GM18951 (cell line): ENCODE measurements at regions not wholly inside any gene's neighbourhood (a gene's known extent, or its start where the extent isn't known, plus 50 kb on each side); places are given as distances from the start of the nearest gene placed in this dataset.

Experiments used
- POLR2A ChIP-seq: IDR thresholded peaks from 4 replicates; pipeline ENCODE4 v1.6.1; 2011; ENCODE audit warnings: mild to moderate bottlenecking; ENCODE audit not compliant: insufficient read length, insufficient read depth; ENCODE audit errors: extremely low read depth
- in situ Hi-C: fragments of 300-500 bp; cut with MboI; formaldehyde crosslinking; loops from one replicate; pipeline ENCODE4 v1.12.0; 2022; ENCODE audit warnings: low sequenced_read_pairs, mixed read lengths, inconsistent platforms; ENCODE audit not compliant: unreplicated experiment

DNA sequence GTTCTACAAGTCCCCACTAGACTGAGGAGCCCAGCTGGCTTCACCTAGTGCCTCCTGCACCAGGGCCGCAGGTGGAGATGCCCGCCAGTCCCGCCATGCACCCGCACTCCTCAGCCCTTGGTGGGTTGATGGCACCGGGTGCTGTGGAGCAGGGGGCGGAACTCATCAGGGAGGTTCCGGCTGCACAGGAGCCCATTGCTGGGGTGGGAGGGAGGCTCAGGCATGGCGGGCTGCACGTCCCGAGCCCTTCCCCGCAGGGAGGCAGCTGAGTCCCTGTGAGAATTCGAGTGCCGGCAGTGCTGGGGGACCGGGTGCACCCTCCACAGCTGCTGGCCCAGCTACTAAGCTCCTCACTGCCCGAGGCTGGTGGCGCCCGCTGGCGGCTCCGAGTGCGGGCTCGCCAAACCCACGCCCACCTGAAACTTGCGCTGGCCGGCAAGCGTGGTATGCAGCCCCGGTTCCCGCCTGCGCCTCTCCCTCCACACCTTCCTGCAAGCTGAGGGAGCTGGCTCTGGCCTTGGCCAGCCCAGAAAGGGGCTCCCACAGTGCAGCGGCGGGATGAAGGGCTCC, 252.7 kb upstream of the TCF4 start:
- in situ Hi-C loops, result no loop called here
- no peak for TF ChIP-seq POLR2A

DNA sequence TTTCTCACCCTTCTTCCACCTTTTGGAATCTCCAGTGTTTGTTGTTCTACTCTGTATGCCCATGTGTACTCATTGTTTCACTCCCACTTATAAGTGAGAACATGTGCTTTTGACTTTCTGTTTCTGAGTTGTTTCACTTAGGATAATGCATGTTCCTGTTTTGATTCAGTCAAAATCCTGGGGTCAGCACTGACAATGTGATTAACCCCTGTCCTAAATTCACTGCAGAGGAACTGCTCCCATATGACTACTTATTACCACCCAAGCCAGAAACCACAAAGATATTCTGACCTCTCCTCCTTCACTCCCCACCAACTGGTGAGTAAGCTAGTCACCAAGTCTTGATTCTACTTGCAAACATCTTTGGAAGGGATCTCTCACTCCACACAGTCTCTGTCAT, 251.4 kb upstream of the TCF4 start:
- TF ChIP-seq POLR2A, result no peak
- in situ Hi-C loops, result no loop called here

DNA sequence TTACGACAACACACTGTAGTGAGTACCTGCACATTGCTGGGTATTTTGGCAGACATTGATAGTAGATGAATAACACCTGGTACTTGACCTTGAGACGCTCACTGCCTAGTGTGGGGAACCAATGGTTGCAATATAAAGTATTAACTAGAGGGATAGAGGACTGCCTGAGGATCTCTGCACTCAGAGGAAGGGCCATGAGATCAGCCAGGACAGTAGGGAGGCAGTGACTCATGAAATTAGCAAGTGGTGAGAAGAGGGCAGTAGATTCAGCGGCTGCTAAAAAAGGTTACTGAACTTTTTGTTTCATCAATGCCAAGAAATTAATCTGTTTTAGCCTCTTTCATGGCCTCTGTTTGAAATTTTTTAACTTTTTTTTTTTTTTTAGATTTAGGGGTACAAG, 250.8 kb upstream of the TCF4 start:
- in situ Hi-C loops, result no loop called here
- no peak for TF ChIP-seq POLR2A

DNA sequence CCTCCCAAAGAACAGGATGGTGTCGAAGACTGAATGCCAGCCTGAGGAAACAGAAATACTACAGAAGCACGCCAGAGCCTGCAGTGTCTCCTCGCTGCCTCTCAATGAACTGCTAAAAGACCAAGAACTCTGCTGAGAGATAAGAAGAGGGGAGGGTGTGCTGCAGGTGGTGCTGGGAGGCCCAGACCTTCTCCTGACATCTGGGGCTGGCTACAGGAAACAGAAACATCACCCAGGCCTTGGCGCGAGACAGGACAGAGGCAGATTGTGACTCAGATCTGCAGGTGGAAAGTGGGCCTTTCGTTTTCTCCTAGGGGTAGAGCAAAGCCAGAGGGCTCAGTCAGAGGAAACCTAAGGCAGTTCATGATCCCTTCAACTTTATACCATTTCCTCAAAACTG, 250.3 kb upstream of the TCF4 start:
- in situ Hi-C loops, result no loop called here
- no peak for TF ChIP-seq POLR2A

DNA sequence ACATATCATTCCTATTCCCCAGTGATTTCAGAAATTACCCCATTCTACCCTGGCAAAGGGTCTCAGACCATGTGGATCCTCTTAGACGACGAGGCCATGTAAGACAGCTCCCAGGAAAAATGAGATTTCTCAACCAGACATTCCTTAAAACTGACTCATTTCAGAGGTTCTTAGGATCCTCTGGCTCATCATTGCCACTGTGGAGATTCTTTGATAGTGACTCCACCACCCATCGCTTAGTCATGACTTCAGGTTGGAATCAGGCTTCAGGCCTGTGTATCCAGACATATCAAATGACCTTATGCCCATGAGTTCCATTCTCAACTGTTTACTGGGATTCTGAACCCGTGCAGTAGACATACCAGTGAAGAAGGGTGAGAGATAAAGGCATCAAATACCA, 245.6 kb upstream of the TCF4 start:
- in situ Hi-C loops, result no loop called here
- no peak for TF ChIP-seq POLR2A

DNA sequence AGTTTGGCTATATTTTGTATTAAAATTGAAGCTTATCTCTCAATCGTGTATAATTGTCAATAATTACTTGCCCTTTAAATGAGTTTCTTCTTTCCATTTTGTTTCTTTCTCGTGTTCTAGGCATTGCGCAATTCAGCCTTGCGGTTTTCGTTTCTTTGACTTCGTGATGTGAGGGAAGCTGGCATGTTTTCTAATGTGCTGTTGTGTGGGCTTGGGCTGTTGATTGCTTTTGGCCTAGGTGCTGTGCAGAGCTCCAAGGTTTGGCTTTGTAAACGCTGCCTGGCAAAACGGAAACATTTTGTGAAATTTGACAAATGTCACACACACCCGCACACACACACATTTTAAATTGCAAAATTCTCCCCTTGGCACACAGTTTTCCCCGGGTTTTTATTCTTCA, 242.6 kb upstream of the TCF4 start:
- in situ Hi-C loops, result no loop called here
- TF ChIP-seq POLR2A, result no peak

DNA sequence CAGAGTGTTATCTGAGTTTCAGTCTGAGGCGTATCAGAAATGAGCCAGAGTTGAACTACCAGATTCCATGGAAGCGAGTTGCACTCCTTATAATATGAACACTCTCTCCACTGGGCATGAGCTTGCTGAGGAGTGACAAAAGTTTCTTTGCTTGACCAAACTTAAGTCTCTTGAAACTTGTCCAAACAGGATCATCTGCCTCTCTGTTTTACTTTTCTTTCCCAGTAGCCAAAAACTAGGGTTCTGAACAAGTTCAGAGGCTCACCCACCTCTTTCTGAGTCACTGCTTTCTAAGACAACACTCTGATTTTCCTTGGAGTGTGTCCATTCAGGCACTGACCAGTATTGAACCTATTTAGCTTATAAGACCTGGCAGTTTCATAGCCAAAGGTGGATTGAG, 233.2 kb upstream of the TCF4 start:
- TF ChIP-seq POLR2A, result no peak
- in situ Hi-C loops, result no loop called here

DNA sequence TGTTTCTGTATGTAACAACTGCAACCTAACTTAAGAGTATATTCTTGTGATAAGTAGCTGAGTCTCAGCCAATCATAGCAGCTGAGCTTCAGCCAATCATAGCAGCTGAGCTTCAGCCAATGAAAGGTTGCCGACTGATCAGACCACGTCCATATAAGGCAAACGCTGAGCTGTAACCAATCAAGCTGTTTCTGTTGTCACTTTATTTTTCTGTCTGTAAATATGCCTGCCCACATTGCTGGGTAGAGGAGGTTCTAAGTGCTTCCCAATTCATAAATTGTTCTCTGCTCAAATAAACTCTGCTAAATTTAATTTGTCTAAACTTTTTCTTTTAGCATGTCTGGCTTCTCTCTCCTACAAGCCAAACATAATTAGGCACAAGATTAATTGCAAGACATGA, 231.5 kb upstream of the TCF4 start:
- in situ Hi-C loops, result no loop called here
- TF ChIP-seq POLR2A, result no peak

DNA sequence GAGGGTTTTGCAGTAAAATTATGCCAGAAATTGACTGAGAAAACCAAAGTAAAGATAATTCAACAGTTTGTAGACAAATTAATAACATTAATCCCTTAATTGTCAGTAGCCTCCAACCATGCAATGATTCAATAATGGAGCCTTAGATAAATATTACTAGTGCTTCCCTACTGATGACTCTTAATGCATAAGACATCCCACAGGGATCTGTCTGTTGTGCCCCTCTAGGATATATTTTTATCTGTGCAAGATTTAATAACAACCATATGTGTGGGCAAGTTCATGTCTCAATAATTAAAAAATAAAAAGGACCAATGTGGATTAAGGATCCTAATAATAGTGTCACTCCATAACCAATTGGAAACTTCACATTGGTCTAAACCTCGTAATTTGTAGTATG, 230.3 kb upstream of the TCF4 start:
- TF ChIP-seq POLR2A, result no peak
- in situ Hi-C loops, result no loop called here

DNA sequence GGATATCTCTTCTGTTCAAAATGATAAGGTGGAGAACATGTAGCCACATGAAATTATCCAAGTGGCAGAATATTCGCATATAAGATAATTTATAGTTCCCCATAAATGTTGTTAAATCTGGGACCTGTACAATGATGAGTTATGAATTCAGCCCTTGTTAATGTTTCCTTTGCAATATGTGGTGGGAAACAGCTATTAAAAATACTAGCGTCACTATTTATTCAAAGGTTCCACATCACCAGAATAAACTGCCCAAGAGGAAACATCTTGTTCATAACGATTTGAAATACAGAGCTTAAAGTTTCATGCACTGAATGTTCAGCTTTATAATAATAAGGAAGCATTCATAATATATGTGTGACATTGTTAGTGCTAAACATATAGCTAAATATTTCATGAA, 223.9 kb upstream of the TCF4 start:
- in situ Hi-C loops, result no loop called here
- TF ChIP-seq POLR2A, result no peak

DNA sequence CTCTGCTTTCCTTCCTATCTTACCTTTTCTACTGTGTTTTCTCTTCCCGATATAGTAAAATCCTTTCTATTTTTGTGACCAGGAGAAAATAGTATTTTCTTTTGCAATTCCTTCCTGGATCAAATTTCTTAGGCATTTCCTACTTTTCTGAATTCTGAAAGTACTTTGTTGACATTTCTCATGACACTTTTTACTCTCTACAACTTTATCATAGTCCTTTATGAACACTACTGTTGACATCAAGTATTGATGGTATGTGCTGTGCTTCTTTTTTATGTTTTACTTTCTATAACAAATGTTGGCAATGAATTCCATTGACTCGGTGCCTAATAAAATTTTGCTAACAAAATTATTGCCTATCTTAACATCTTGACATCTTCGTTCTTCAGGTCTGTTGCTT, 217.7 kb upstream of the TCF4 start:
- no peak for TF ChIP-seq POLR2A
- in situ Hi-C loops, result no loop called here

DNA sequence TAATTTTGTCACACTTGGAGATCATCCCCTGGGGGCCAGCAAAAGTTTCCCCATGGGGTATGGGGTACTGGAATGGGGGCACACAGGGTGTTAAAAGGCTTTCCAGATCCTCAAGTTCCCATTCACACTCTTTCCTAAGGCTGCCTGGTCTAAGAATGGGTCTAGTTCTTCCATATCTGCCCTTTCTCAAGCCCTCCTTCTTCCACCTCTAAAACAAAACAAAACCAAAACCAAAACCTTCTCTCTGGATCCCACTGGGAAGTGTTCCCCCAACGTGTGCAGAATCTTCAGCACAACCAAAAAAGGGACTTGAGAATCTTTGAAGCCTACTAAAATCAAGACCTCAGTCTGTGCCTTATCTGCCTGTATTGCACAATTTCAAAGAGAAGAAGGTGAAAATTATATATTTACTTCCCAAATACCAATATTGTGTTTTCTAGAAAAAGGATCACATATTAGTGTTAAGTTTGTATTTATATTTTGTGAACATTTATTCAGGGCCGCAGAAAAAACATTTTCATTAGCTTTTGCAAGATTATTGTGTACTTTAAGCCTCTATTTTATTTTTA, 207.2 kb upstream of the TCF4 start:
- TF ChIP-seq POLR2A, result no peak
- in situ Hi-C loops, result loop anchor here (25.0 kb wide), 1 partner anchor 792 kb away; no protein-coding TSS in a partner anchor

DNA sequence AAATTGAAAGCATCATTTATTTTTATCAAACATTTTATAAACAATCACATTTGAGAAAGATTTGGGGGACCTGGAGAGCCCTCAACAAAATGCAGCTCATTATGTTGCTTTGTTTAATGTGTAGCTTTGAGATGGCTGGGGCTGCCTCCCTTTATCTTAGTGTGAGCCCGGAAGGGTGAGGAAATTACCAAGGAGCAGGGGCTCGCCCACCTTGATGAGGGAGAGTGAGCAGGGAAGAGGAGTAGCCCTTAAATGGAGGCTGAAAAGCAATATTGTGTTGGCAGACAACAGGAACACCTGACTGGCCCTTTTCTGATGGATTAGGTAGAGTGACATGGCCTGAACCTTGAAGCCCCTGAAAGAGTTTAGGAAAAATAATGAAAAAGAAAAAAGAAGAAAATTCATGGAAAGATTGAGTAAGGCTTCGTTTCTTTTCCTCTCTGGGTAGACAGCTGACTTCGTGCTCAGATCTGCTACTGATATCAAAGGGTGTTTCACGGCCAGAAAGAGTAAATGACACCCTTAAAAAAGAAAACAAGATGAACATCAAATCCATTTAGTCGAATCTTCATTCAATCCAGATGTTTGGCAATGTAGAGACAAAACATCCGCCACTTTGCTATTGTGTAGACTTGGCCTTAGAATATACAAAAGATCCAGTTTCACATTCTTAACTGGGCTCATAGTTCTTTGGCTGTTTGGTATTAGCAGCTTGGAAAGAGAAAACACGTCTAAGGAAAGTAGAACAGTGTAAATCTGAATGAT, 206.5 kb upstream of the TCF4 start:
- in situ Hi-C loops, result loop anchor here (25.0 kb wide), 1 partner anchor 793 kb away; no protein-coding TSS in a partner anchor
- no peak for TF ChIP-seq POLR2A

DNA sequence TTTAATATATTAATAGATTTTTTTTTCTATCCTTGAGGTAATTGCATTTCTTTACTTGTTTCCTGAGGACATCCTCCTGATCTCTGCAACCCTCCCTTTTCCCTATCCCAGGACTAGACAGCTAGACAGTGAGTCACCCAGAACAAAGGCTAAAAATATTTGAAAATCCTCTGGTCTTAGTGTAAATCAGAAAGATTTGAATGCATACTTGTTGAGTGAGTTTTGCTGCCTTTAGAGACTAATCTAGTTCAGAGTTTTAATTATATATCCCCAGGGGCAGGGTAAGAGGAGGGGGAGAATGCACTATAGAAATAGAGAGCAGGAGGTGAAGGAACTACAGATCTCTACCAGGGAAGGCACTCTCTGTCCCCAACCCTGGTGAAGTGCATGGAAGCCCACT, 202.3 kb upstream of the TCF4 start:
- in situ Hi-C loops, result loop anchor here (25.0 kb wide), 1 partner anchor 797 kb away; no protein-coding TSS in a partner anchor
- no peak for TF ChIP-seq POLR2A
